AG04449 (cell line): ENCODE measurements at regions not wholly inside any gene's neighbourhood (a gene's known extent, or its start where the extent isn't known, plus 50 kb on each side); places are given as distances from the start of the nearest gene placed in this dataset.

Experiments used
- CTCF ChIA-PET: fragments of 350-600 bp; formaldehyde crosslinking; extraction: SDS; loops from one replicate; lab custom pipeline; 2021; ENCODE audit warnings: antibody characterized with exemption; lab: Yijun Ruan, JAX
- POLR2A ChIA-PET: fragments of 400-600, 350-600 bp; formaldehyde crosslinking; extraction: SDS; loops from one replicate; lab custom pipeline; 2020; ENCODE audit warnings: antibody characterized with exemption, inconsistent platforms; lab: Yijun Ruan, JAX
- DNase-seq: peaks from one replicate; pipeline ENCODE4 v3.0.0-alpha.2; 2010; ENCODE audit warnings: low read depth, low spot score
- H3K4me3 ChIP-seq: 2 replicates; pipeline ENCODE4 v1.5.1; 2011; ENCODE audit warnings: low read depth, mild to moderate bottlenecking, control low read depth, low read length
- TF ChIP-seq, protein P1 (sequence below): IDR thresholded peaks from one replicate; pipeline ENCODE4 v1.5.1; 2011; ENCODE audit warnings: mild to moderate bottlenecking, moderate library complexity, low read length, control low read depth, inconsistent platforms; ENCODE audit not compliant: insufficient read depth; ENCODE audit errors: missing control alignments

DNA sequence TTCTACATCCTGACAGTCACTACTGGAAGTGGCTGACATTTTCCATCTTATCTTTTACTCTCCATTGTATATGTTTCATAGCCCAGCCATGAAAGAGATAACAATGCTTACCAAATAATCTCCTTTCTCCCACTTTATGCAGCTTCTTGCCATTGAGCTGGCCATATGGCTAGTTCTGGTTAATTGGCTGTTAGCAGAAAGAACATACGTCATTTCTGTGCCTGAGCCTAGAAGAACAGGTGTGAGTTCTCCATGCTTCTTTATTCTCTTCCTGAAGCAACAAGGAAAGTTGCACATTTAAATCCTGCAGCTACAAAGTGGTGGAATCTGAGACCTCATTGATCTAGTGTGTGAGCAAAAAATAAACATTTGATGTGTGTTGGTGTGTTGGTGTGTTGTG lies 82.0 kb upstream of the FSHR start:
- POLR2A ChIA-PET, result no interaction called here
- CTCF ChIA-PET, result no interaction called here
- TF ChIP-seq, protein P1, sequence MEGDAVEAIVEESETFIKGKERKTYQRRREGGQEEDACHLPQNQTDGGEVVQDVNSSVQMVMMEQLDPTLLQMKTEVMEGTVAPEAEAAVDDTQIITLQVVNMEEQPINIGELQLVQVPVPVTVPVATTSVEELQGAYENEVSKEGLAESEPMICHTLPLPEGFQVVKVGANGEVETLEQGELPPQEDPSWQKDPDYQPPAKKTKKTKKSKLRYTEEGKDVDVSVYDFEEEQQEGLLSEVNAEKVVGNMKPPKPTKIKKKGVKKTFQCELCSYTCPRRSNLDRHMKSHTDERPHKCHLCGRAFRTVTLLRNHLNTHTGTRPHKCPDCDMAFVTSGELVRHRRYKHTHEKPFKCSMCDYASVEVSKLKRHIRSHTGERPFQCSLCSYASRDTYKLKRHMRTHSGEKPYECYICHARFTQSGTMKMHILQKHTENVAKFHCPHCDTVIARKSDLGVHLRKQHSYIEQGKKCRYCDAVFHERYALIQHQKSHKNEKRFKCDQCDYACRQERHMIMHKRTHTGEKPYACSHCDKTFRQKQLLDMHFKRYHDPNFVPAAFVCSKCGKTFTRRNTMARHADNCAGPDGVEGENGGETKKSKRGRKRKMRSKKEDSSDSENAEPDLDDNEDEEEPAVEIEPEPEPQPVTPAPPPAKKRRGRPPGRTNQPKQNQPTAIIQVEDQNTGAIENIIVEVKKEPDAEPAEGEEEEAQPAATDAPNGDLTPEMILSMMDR, result no peak
- no peak for DNase-seq
- no peak overlapping the region for H3K4me3 ChIP-seq

DNA sequence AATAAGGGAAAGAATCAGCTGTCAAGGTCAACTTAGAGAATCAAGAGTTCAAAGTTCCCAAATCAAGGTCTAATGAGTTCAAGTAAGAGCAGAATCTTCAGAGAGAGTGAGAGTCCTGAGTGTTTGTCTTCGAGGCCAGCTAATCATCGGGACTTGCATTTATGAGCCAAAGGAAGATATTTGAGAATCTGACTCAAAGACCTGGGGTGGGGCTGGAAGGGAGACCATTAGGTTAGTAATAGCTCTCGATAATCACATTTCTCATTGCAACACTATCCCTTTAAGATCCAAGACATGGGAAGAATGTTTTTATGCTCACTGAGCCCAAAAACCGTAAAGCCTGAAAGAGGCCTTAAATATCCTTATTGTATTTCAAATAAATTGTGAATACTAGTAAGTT lies 72.0 kb upstream of the FSHR start:
- ChIA-PET CTCF (no interaction called here), POLR2A (no interaction called here)
- no peak for DNase-seq
- no peak overlapping the region for H3K4me3 ChIP-seq
- TF ChIP-seq, protein P1, result no peak

DNA sequence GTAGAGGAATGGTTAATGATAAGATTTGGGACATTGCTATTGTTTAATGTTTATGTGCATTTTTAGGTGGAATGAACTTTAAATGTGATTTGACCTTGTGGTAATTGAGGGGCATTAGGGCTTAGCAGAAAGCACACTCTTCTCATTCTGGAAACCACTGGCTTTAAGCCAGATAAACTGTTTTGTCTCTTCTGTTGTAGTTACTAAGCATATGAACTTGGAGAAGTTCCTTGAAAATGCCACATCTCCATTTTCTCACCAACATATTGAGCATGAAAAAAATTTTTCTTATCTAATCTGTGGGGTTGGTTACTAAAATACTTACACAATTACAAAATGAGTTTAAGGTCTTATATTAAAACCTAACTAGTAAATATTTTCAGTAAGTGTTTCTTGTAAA lies 70.8 kb upstream of the FSHR start:
- H3K4me3 ChIP-seq, result no peak overlapping the region
- ChIA-PET CTCF (interaction anchor here (0.5 kb wide), 1 partner anchor 102 kb away, joined by 3 read pairs; no protein-coding TSS in a partner anchor), POLR2A (no interaction called here)
- TF ChIP-seq, protein P1, result no peak
- no peak for DNase-seq

DNA sequence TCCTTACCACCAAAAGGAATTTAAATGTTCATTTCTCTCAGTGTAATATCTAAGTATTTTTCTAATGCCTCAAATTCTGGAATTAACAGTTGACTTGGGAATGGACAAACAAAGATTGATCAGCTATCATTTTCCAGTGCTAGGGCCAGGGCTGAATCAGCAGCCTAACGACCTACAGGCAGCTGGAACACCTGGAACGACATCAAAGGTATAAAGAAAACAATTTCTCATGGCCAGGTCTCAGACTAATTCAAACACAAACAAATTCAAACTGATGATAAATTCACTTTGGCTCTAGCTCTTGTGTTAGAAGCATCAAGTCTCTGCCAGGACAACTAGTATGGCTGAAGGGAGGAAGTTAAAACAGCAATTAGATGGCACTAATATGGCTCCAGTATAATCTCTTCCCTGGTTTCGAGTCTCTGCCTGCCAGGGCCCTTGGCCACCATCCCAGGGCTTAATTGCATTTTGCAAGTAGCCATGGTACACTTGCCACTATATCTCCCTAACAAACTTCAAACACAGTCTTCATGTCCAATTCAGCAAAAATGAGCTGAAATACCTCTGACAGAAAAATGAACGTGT lies 70.2 kb upstream of the FSHR start:
- POLR2A ChIA-PET, result no interaction called here
- DNase-seq, result no peak
- H3K4me3 ChIP-seq, result no peak overlapping the region
- TF ChIP-seq, protein P1, result no peak
- CTCF ChIA-PET, result no interaction called here

DNA sequence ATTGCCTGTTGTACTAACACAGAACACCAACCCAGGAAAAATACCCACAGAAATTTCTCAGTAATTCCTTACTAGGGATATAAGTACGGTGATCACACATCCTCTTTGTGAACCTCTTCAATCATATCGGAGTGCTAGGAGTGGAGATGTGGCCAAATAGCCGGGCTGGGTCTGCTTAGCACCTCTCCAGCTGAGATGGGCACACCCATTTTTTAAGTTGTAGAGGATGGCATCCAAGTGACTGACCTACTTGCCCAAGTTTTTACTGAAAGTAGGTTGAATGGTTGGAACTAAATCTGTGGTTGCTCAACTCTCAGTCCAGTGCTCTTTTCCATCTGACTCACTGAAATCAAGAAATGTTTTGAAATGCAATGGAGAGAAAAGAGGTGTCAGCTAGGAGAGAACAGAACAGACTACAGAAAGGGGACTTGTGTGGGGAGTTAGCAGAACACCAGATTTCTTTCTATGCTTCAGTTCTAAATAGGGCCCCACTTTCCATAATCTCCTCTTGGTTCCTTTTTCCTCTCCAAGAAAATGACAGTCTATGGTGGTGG lies 68.7 kb upstream of the FSHR start:
- DNase-seq, result no peak
- ChIA-PET POLR2A (no interaction called here), CTCF (no interaction called here)
- TF ChIP-seq, protein P1, result no peak
- H3K4me3 ChIP-seq, result no peak overlapping the region

DNA sequence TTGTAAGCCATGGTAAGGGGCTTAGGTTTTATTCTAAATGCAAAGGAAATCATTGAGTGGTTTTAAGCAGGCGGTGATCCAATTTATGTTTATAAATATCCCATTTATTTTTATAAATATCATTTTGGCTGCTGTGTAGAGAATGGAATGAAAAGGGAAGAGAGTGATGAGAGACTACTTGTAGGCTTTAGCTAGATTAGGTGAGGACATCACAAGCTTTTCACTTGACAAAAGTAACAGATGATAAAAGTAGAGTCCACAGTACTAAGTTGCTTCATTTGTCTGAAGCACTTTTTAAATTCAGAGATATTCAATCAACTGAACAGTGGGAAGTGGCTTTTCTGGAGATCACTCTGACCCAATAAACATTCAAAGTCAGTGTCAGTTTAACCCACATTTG lies 65.4 kb upstream of the FSHR start:
- no peak for DNase-seq
- ChIA-PET POLR2A (no interaction called here), CTCF (no interaction called here)
- no peak overlapping the region for H3K4me3 ChIP-seq
- TF ChIP-seq, protein P1, result no peak
